Loucy (cell line): ENCODE measurements at regions not wholly inside any gene's neighbourhood (a gene's known extent, or its start where the extent isn't known, plus 50 kb on each side); places are given as distances from the start of the nearest gene placed in this dataset.
"Not testable (repeated sequence)": the region's sequence is repeated elsewhere in the genome, so short reads cannot be mapped to it uniquely, and the experiment has no call there.

ENCODE experiments used
- H2AFZ ChIP-seq: fragments of 200-600 bp; sonication (generic); 2 replicates; pipeline ENCODE4 v1.6.0; 2016; ENCODE audit warnings: antibody characterized with exemption, mild to moderate bottlenecking, low read length, moderate library complexity
- H3F3A ChIP-seq: fragments of 200-600 bp; 2 replicates; pipeline ENCODE4 v1.6.0; 2016; ENCODE audit warnings: antibody characterized with exemption, low read depth, mild to moderate bottlenecking
- H3K27me3 ChIP-seq: fragments of 200-600 bp; sonication (generic); 2 replicates; pipeline ENCODE4 v1.6.1; 2014; ENCODE audit warnings: low read length, mild to moderate bottlenecking; ENCODE audit not compliant: insufficient read depth, poor library complexity, severe bottlenecking
- H3K36me3 ChIP-seq: fragments of 200-600 bp; sonication (generic); 2 replicates; pipeline ENCODE4 v1.6.1; 2016; ENCODE audit warnings: low read length; ENCODE audit not compliant: insufficient read depth
- H3K4me1 ChIP-seq: fragments of 200-600 bp; sonication (generic); 2 replicates; pipeline ENCODE4 v1.5.1; 2014; ENCODE audit warnings: low read length, mild to moderate bottlenecking; ENCODE audit not compliant: insufficient read depth, poor library complexity, severe bottlenecking
- H3K4me2 ChIP-seq: fragments of 200-600 bp; sonication (generic); 2 replicates; pipeline ENCODE4 v1.6.0; 2014; ENCODE audit warnings: antibody characterized with exemption, low read length, low read depth, mild to moderate bottlenecking; ENCODE audit not compliant: poor library complexity, severe bottlenecking
- H3K4me3 ChIP-seq: fragments of 200-600 bp; sonication (generic); 2 replicates; pipeline ENCODE4 v1.5.1; 2014; ENCODE audit warnings: low read length, mild to moderate bottlenecking, mixed read lengths; ENCODE audit not compliant: poor library complexity, severe bottlenecking
- H3K79me2 ChIP-seq: fragments of 200-600 bp; sonication (generic); 2 replicates; pipeline ENCODE4 v1.6.1; 2014; ENCODE audit warnings: low read length; ENCODE audit not compliant: insufficient read depth
- H3K9ac ChIP-seq: fragments of 200-600 bp; sonication (generic); 2 replicates; pipeline ENCODE4 v1.6.0; 2014; ENCODE audit warnings: mild to moderate bottlenecking, low read depth, low read length, moderate library complexity; ENCODE audit not compliant: poor library complexity, severe bottlenecking
- H3K9me2 ChIP-seq: fragments of 200-600 bp; sonication (generic); replicated peaks from 2 replicates; pipeline ENCODE4 v1.6.1; 2016; ENCODE audit warnings: low read depth, low read length, mixed read lengths
- H3K9me3 ChIP-seq: fragments of 200-600 bp; sonication (generic); 2 replicates; pipeline ENCODE4 v1.6.1; 2014; ENCODE audit warnings: mild to moderate bottlenecking, antibody characterized with exemption, low read length, low read depth; ENCODE audit not compliant: insufficient read depth
- H4K20me1 ChIP-seq: fragments of 200-600 bp; sonication (generic); 2 replicates; pipeline ENCODE4 v1.6.0; 2014; ENCODE audit warnings: antibody characterized with exemption, low read length, mild to moderate bottlenecking; ENCODE audit not compliant: insufficient read depth, poor library complexity, severe bottlenecking
- CTCF ChIP-seq: fragments of 200-600 bp; sonication (generic); conservative IDR thresholded peaks from 2 replicates; pipeline ENCODE4 v1.5.1; 2014; ENCODE audit warnings: mild to moderate bottlenecking, antibody characterized with exemption, low read length
- EZH2phosphoT487 ChIP-seq: fragments of 200-600 bp; IDR thresholded peaks from 2 replicates; pipeline ENCODE4 v1.6.1; 2018; ENCODE audit warnings: antibody characterized with exemption, mild to moderate bottlenecking, moderate library complexity, borderline replicate concordance

- Histone ChIP-seq H3K4me1 (peaks cover 11% of the 10 kb centered on the region), H3K27me3 (no peaks in the 10 kb centered on the region), H3K9ac (peak overlapping the region; percentile 60), H3K79me2 (no peaks in the 10 kb centered on the region), H2AFZ (peak overlapping the region; percentile 99), H3F3A (no peaks in the 10 kb centered on the region), H3K4me2 (peak overlapping the region; percentile 83), H3K4me3 (peak overlapping the region; percentile 65), H3K9me3 (no peaks in the 10 kb centered on the region), H3K36me3 (no peaks in the 10 kb centered on the region), H4K20me1 (no peaks in the 10 kb centered on the region), H3K9me2 (no peaks in the 10 kb centered on the region)
- TF ChIP-seq CTCF (no peak), EZH2phosphoT487 (no peak)
Measured at GRCh38 chr7:101754424-101755159, 62.8 kb upstream of the CUX1 start.

- Histone ChIP-seq H3K9me3 (no peaks in the 10 kb centered on the region), H3F3A (no peaks in the 10 kb centered on the region), H3K9ac (no peak overlapping the region), H2AFZ (no peak overlapping the region), H3K36me3 (no peaks in the 10 kb centered on the region), H3K4me2 (no peak overlapping the region), H3K9me2 (no peaks in the 10 kb centered on the region), H3K79me2 (no peaks in the 10 kb centered on the region), H3K27me3 (no peaks in the 10 kb centered on the region), H4K20me1 (no peaks in the 10 kb centered on the region), H3K4me1 (peaks cover 11% of the 10 kb centered on the region), H3K4me3 (no peak overlapping the region)
- TF ChIP-seq CTCF = no peak
- no peak for TF ChIP-seq EZH2phosphoT487
Measured at GRCh38 chr7:101757879-101758278, 59.5 kb upstream of the CUX1 start.

GRCh38 chr7:101758519-101758918 is 58.9 kb upstream of the CUX1 start:
- not testable (repeated sequence) for H3K4me2 ChIP-seq, H3K9ac ChIP-seq, H2AFZ ChIP-seq, H4K20me1 ChIP-seq, H3K9me3 ChIP-seq, H3K4me3 ChIP-seq, H3K9me2 ChIP-seq, H3K27me3 ChIP-seq, H3F3A ChIP-seq, H3K79me2 ChIP-seq, H3K36me3 ChIP-seq
- H3K4me1 ChIP-seq = peaks cover 11% of the 10 kb centered on the region

- H3K4me3 ChIP-seq = no peak overlapping the region
- no peaks in the 10 kb centered on the region for H3K27me3 ChIP-seq
- no peaks in the 10 kb centered on the region for H4K20me1 ChIP-seq
- no peak overlapping the region for H3K4me2 ChIP-seq
- no peak overlapping the region for H2AFZ ChIP-seq
- H3K4me1 ChIP-seq = no peaks in the 10 kb centered on the region
- no peaks in the 10 kb centered on the region for H3K79me2 ChIP-seq
- no peaks in the 10 kb centered on the region for H3K9me3 ChIP-seq
- no peak for TF ChIP-seq EZH2phosphoT487
- no peak for TF ChIP-seq CTCF
- no peaks in the 10 kb centered on the region for H3K9me2 ChIP-seq
- H3K36me3 ChIP-seq = no peaks in the 10 kb centered on the region
- H3K9ac ChIP-seq = no peak overlapping the region
- no peaks in the 10 kb centered on the region for H3F3A ChIP-seq
Measured at GRCh38 chr7:101764221-101764620, 53.2 kb upstream of the CUX1 start.
